Upper lobe of right lung (tissue), 1 donor: ENCODE measurements at regions not wholly inside any gene's neighbourhood (a gene's known extent, or its start where the extent isn't known, plus 50 kb on each side); places are given as distances from the start of the nearest gene placed in this dataset.

ENCODE experiments used
- ATAC-seq: fragments of 200-7000 bp; cut with Tn5 transposase; one replicate; pipeline ENCODE4 v1.9.1; 2020; ENCODE audit warnings: mild to moderate bottlenecking, moderate library complexity
- DNase-seq: peaks from one replicate; pipeline ENCODE4 v3.0.0-alpha.2; 2020
- H3K27ac ChIP-seq: fragments of 200-600 bp; one replicate; pipeline ENCODE4 v1.8.0; 2022
- H3K27me3 ChIP-seq: fragments of 200-600 bp; one replicate; pipeline ENCODE4 v1.8.0; 2022; ENCODE audit warnings: mild to moderate bottlenecking
- H3K36me3 ChIP-seq: fragments of 200-600 bp; one replicate; pipeline ENCODE4 v1.8.0; 2022
- H3K4me1 ChIP-seq: fragments of 200-600 bp; one replicate; pipeline ENCODE4 v1.8.0; 2022
- H3K4me3 ChIP-seq: fragments of 200-600 bp; one replicate; pipeline ENCODE4 v1.8.0; 2022; ENCODE audit warnings: mild to moderate bottlenecking
- H3K9me3 ChIP-seq: fragments of 200-600 bp; one replicate; pipeline ENCODE4 v1.8.0; 2022
- intact Hi-C: fragments of 100-400 bp; cut with DNase I; formaldehyde crosslinking; loops from one replicate; pipeline ENCODE4 v1.11.0; 2022
- TF ChIP-seq, protein P1 (sequence below): fragments of 200-600 bp; IDR thresholded peaks from one replicate; pipeline ENCODE4 v1.8.0; 2022; ENCODE audit warnings: antibody characterized with exemption
- donor health status: DM: no; HTN: yes; CAD: no; lungs with severe emphysema.

DNA sequence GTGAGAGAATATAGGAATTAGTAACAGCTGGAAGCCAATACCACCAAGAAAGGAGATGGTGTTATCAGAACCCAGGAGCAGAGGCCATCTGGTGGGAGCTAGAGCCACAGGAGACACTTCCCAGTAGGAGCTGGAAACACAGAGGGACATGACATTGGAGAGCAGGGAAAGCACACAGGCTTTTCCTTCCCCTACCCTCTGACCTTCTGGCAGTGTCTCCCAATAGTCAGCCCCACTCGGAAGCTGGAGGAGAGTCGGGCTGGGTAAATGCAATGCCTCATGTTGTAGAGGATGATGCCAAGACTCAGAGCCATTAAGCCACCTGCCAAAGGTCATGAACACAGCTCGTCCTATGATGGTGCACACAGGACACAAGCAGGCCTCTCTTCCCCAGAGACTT lies 538.5 kb downstream of the BCL11B start:
- H3K4me1 ChIP-seq: no peaks in the 10 kb centered on the region
- no peaks in the 10 kb centered on the region for H3K36me3 ChIP-seq
- TF ChIP-seq, protein P1, sequence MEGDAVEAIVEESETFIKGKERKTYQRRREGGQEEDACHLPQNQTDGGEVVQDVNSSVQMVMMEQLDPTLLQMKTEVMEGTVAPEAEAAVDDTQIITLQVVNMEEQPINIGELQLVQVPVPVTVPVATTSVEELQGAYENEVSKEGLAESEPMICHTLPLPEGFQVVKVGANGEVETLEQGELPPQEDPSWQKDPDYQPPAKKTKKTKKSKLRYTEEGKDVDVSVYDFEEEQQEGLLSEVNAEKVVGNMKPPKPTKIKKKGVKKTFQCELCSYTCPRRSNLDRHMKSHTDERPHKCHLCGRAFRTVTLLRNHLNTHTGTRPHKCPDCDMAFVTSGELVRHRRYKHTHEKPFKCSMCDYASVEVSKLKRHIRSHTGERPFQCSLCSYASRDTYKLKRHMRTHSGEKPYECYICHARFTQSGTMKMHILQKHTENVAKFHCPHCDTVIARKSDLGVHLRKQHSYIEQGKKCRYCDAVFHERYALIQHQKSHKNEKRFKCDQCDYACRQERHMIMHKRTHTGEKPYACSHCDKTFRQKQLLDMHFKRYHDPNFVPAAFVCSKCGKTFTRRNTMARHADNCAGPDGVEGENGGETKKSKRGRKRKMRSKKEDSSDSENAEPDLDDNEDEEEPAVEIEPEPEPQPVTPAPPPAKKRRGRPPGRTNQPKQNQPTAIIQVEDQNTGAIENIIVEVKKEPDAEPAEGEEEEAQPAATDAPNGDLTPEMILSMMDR: no peak
- no peaks in the 10 kb centered on the region for H3K9me3 ChIP-seq
- H3K27me3 ChIP-seq: no peaks in the 10 kb centered on the region
- H3K4me3 ChIP-seq: no peak overlapping the region
- ATAC-seq (no peak), DNase-seq (no peak)
- H3K27ac ChIP-seq: no peak overlapping the region
- intact Hi-C loops: no loop called here

DNA sequence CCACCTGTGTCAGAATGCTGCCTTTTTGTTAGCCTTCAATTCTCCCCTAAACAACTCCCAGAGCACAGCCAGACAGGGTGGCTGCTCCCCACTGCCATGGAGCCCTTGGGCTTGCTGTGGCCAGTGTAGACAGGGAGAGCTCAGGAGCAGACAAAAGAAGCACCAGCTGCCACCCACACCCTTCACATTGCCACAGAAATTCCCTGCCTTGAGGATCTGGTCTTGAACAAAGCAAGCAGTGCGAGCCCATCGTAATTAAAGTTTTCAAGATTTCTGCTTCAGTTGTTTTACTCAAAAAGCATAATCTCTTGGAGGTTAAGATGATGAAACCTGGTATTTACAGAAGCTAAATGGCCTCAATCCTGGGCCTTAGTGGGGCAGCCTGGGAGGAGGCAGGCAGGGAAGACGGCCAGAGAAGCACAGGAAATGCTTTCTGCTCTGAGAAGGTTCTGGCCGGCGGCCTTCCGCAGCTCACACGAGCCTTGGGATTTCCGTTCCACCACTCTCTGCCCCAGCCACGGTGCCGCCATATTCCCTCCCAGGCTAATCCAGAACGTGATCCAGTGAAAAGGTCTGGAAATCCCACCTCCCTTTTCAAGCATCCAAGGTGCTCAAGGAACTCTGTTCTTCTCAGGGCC lies 535.2 kb downstream of the BCL11B start:
- no peaks in the 10 kb centered on the region for H3K9me3 ChIP-seq
- H3K27me3 ChIP-seq: no peaks in the 10 kb centered on the region
- intact Hi-C loops: no loop called here
- H3K27ac ChIP-seq: no peak overlapping the region
- no peak overlapping the region for H3K4me3 ChIP-seq
- H3K36me3 ChIP-seq: no peaks in the 10 kb centered on the region
- H3K4me1 ChIP-seq: no peaks in the 10 kb centered on the region
- ATAC-seq: no peak
- TF ChIP-seq, protein P1: no peak
- DNase-seq: no peak

DNA sequence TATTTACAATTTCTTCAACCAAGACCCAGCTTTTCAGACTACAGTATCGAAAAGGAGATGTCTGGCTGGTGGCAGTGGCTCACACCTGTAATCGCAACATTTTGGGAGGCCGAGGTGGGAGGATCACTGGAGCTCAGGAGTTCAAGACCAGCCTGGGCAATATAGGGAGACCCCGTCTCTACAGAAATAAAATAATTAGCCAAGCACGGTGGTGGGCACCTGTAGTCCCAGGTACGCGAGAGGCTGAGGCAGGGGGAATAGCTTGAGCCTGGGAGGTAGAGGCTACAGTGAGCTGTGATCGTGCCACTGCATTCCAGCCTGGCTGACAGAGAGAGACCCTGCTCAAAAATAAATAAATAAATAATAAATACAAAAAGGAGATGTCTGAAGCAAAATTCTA lies 530.5 kb downstream of the BCL11B start:
- Histone ChIP-seq H3K4me1 (no peaks in the 10 kb centered on the region), H3K4me3 (no peak overlapping the region), H3K27ac (no peak overlapping the region), H3K9me3 (no peaks in the 10 kb centered on the region), H3K36me3 (no peaks in the 10 kb centered on the region), H3K27me3 (no peaks in the 10 kb centered on the region)
- TF ChIP-seq, protein P1: no peak
- intact Hi-C loops: no loop called here
- ATAC-seq (no peak), DNase-seq (no peak)

DNA sequence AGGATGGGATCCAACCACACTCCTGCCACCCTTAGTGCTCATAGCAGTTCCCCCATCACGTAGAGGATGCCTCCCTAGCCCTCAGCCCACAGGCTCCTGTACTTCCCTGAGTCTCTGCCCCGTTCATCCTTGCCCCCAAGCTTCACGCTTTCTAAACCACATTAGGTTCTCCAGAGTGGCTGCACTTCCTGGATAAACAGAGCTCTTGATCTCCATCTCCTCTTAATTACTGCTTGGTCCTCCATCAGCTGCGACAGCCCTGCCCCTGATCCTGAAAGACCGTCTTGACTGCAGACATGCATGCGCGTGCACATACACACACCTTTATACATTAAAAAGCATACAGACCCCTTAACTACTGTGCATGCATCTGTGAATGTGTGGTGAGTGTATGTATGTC lies 530.0 kb downstream of the BCL11B start:
- TF ChIP-seq, protein P1: no peak
- DNase-seq (no peak), ATAC-seq (no peak)
- no peaks in the 10 kb centered on the region for H3K36me3 ChIP-seq
- intact Hi-C loops: no loop called here
- H3K27ac ChIP-seq: no peak overlapping the region
- no peak overlapping the region for H3K4me3 ChIP-seq
- H3K9me3 ChIP-seq: no peaks in the 10 kb centered on the region
- H3K27me3 ChIP-seq: no peaks in the 10 kb centered on the region
- H3K4me1 ChIP-seq: no peaks in the 10 kb centered on the region

DNA sequence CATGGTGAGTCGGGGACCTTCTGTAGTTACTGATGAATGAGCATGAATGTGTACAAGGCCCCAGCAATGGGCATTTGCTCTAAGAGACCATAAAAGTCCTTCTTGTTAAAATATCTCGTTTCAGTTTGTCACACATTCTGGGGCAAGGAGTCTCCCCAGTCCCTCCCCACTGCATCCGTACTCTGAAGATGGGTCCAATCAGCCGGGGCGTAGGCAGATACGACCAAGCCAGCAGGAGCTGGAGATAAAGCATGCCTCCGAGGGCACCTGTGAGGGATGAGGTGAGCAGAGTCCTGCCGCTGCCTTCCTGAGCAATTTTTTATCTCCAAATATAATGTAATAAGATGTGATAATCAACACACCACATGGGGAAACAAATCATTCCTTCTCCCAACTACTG lies 528.5 kb downstream of the BCL11B start:
- Histone ChIP-seq H3K4me1 (no peaks in the 10 kb centered on the region), H3K9me3 (no peaks in the 10 kb centered on the region), H3K27me3 (no peaks in the 10 kb centered on the region), H3K36me3 (no peaks in the 10 kb centered on the region), H3K4me3 (no peak overlapping the region), H3K27ac (no peak overlapping the region)
- intact Hi-C loops: no loop called here
- DNase-seq (no peak), ATAC-seq (no peak)
- TF ChIP-seq, protein P1: no peak

DNA sequence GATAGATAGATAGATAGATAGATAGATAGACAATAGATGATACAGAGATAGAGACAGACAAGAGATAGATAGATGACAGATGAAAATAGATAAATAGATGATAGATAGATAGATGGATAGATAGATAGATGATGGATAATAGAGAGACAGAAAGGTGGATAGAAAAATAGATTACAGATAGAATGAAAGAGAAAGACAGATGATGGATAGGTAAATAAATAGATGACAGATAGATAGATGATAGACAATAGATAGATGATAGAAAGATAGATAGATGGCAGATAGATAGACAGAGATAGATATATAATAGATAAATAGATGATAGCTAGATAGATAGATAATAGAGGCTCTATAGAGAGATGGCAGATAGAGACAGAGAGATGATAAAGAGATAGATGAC lies 523.0 kb downstream of the BCL11B start:
- no peak for ATAC-seq
- H3K27ac ChIP-seq: no peak overlapping the region
- intact Hi-C loops: no loop called here

More for the DNA sequence above, 523.0 kb downstream of the BCL11B start:
- Histone ChIP-seq H3K9me3 (no peaks in the 10 kb centered on the region), H3K4me3 (no peak overlapping the region), H3K27me3 (no peaks in the 10 kb centered on the region), H3K36me3 (no peaks in the 10 kb centered on the region), H3K4me1 (no peaks in the 10 kb centered on the region)
- TF ChIP-seq, protein P1: no peak
- no peak for DNase-seq
